Esophagus (tissue), 2 donors: ENCODE measurements at regions not wholly inside any gene's neighbourhood (a gene's known extent, or its start where the extent isn't known, plus 50 kb on each side); places are given as distances from the start of the nearest gene placed in this dataset.

Source experiments
- H3K27ac ChIP-seq, 2 donors: one replicate each; pipeline ENCODE4 v1.5.1; 2013; ENCODE audit warnings: low read depth in 2 of 2, mild to moderate bottlenecking in 2 of 2, inconsistent platforms in 1 of 2, low read length in 1 of 2, moderate library complexity in 1 of 2
- H3K27me3 ChIP-seq, 2 donors: one replicate each; pipeline ENCODE4 v1.6.1; 2013; ENCODE audit warnings: low read length in 2 of 2, control low read depth in 1 of 2, mild to moderate bottlenecking in 1 of 2; ENCODE audit not compliant: insufficient read depth in 2 of 2, control insufficient read depth in 1 of 2
- H3K36me3 ChIP-seq, 2 donors: one replicate each; pipeline ENCODE4 v1.6.1; 2013; ENCODE audit warnings: low read length in 1 of 2; ENCODE audit not compliant: control insufficient read depth in 2 of 2, insufficient read depth in 2 of 2
- H3K4me1 ChIP-seq, 2 donors: one replicate each; pipeline ENCODE4 v1.6.1; 2013; ENCODE audit warnings: low read length in 1 of 2; ENCODE audit not compliant: control insufficient read depth in 2 of 2, insufficient read depth in 2 of 2
- H3K4me3 ChIP-seq, 2 donors: one replicate each; pipeline ENCODE4 v1.5.1; 2013; ENCODE audit warnings: low read length in 2 of 2, mild to moderate bottlenecking in 2 of 2, low read depth in 1 of 2, moderate library complexity in 1 of 2
- H3K9me3 ChIP-seq, 2 donors: one replicate each; pipeline ENCODE4 v1.6.1; 2013; ENCODE audit warnings: mild to moderate bottlenecking in 2 of 2, low read depth in 1 of 2, low read length in 1 of 2, moderate library complexity in 1 of 2; ENCODE audit not compliant: control insufficient read depth in 2 of 2, insufficient read depth in 1 of 2
- WGBS, 2 donors: extraction: QIAGEN DNeasy Blood & Tissue Kit; methylation state at CpG; one replicate each; pipeline ENCODE4 v1.1.7; 2013; 5-methylcytosine and 5-hydroxymethylcytosine counted together
- donor health status: healthy with polysubstance abuse.
- donor health status: Bipolar disorder and iron deficiency.

DNA sequence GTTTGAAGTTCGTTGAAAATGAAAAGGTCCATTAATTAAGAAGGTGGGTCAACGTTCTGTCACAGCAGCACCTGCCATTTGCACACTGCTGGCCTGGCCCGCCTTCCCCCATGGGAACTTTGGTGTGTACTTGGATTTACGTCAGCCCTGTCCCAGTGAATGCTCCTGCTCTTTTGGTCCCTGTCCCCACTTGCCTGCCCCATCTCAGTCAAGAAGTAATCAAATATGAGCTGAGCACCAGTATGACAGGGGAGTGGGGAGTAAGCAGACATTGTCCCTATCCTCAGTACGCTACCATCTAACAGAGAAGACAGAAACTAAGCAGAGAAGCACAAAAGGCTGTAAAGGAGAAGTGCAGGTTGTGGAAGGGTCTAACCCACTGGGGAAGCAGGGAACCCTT is 65.1 kb downstream of the SLC4A3 start:
- Histone ChIP-seq H3K36me3 (no peaks in the 10 kb centered on the region), H3K27me3 (no peaks in the 10 kb centered on the region), H3K4me1 (no peaks in the 10 kb centered on the region), H3K9me3 (no peaks in the 10 kb centered on the region), H3K27ac (no peak overlapping the region), H3K4me3 (no peak overlapping the region)
- 76 to 81% methylated on average over 5 of the region's 5 CpGs for WGBS, 2 donors

DNA sequence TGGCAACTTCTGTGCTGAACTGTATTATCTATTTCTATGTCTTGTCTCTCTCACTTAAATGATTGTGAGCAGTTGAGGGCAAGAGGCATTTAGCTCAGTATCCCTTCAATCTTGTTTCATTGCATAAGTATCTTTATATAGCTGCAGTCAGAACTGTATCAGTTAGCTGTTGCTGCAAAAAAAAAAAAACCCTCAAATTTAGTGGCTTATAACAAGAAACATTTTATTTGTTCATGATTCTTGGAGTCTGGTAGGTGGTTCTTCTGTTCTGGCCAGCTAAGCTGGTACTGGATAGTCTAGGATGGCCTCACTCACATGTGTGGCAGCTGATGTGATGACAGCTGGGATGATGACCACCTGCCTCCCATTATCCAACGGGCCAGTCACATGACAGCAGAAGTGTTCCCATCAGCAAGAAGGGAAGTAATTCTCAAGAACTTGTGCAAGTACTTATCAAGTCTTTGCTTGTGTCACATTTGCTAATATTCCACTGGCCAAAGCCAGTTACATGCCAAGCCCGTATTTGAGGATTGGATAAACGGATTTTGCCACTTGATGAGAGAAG is 67.8 kb downstream of the SLC4A3 start:
- Histone ChIP-seq H3K27me3 (no peaks in the 10 kb centered on the region), H3K27ac (no peak overlapping the region), H3K9me3 (no peaks in the 10 kb centered on the region), H3K36me3 (no peaks in the 10 kb centered on the region), H3K4me3 (no peak overlapping the region), H3K4me1 (no peaks in the 10 kb centered on the region)
- 65 to 74% methylated on average over 3 of the region's 3 CpGs for WGBS, 2 donors

GRCh38 chr2:219697811-219698747 is 70.6 kb downstream of the SLC4A3 start:
- Histone ChIP-seq H3K4me1 (peaks cover 0 to 2% of the 10 kb centered on the region in 2 donors), H3K27ac (no peak overlapping the region), H3K27me3 (no peaks in the 10 kb centered on the region), H3K9me3 (no peaks in the 10 kb centered on the region), H3K4me3 (no peak overlapping the region), H3K36me3 (no peaks in the 10 kb centered on the region)
- 74 to 76% methylated on average over 12 of the region's 12 CpGs for WGBS, 2 donors

DNA sequence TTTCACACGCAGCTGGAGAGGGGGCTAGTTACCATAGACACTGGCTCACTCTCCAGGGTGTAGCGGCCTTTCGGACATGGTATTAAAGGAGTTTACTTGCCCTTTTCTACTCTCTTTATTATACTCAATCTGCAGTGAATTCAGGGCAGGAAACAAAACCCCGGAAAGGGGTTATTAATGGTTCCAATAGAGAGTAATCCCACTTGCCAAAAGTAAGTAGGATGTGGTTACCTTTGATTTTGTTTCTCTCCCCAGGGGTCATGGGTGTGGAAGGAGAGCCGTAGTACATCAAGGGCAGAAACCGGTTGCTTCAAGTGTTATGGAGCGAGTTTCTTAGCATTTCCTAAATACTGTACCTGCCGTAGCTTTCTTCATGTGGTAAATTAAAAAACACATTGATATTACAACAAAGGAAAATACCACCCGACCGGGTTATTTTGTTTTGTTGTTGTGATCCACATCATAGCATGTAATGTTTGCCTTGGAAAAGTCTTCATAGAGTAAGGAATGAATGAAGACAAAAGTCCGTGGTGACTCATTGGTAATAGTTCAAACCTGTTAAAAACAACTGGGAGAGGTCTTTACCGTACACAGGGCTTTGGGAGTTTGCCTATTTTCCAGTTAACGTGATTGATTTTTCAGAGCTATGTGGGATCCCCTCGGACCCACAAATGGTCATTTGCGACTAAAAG is 71.5 kb downstream of the SLC4A3 start:
- H3K36me3 ChIP-seq = no peaks in the 10 kb centered on the region
- H3K4me3 ChIP-seq = no peak overlapping the region
- no peaks in the 10 kb centered on the region for H3K9me3 ChIP-seq
- H3K27ac ChIP-seq = no peak overlapping the region
- WGBS, 2 donors = 40 to 49% methylated on average over 15 of the region's 15 CpGs
- peaks cover 0 to 6% of the 10 kb centered on the region in 2 donors for H3K4me1 ChIP-seq
- no peaks in the 10 kb centered on the region for H3K27me3 ChIP-seq

DNA sequence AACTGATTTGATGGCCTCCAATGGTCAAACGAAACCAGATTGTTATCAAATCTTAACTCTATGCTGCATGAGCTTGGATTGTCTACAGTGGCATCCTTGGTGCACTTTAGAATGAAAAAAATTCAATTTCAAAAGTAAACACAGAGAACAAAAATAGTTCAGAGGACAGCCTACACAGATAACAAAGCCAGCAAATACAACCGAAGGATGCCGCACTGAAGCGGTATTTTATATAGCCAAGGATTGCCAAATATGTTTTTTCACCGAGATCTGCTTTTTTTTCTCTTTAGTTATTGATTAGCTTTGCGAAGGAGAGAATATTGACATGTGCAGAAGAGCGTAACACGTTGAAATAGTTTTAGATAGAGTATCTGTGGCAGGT is 72.0 kb downstream of the SLC4A3 start:
- Histone ChIP-seq H3K9me3 (no peaks in the 10 kb centered on the region), H3K4me3 (no peak overlapping the region), H3K36me3 (no peaks in the 10 kb centered on the region), H3K4me1 (peaks cover 0 to 6% of the 10 kb centered on the region in 2 donors), H3K27ac (no peak overlapping the region), H3K27me3 (no peaks in the 10 kb centered on the region)
- 65 to 75% methylated on average over 8 of the region's 8 CpGs for WGBS, 2 donors

- Histone ChIP-seq H3K9me3 (no peaks in the 10 kb centered on the region), H3K4me1 (peaks cover 0 to 6% of the 10 kb centered on the region in 2 donors), H3K4me3 (no peak overlapping the region), H3K27me3 (no peaks in the 10 kb centered on the region), H3K27ac (peak overlapping the region; percentile 15 to 37), H3K36me3 (no peaks in the 10 kb centered on the region)
- 26 to 30% methylated on average over 8 of the region's 8 CpGs for WGBS, 2 donors
Observed at GRCh38 chr2:219701847-219702634, 74.6 kb downstream of the SLC4A3 start.

DNA sequence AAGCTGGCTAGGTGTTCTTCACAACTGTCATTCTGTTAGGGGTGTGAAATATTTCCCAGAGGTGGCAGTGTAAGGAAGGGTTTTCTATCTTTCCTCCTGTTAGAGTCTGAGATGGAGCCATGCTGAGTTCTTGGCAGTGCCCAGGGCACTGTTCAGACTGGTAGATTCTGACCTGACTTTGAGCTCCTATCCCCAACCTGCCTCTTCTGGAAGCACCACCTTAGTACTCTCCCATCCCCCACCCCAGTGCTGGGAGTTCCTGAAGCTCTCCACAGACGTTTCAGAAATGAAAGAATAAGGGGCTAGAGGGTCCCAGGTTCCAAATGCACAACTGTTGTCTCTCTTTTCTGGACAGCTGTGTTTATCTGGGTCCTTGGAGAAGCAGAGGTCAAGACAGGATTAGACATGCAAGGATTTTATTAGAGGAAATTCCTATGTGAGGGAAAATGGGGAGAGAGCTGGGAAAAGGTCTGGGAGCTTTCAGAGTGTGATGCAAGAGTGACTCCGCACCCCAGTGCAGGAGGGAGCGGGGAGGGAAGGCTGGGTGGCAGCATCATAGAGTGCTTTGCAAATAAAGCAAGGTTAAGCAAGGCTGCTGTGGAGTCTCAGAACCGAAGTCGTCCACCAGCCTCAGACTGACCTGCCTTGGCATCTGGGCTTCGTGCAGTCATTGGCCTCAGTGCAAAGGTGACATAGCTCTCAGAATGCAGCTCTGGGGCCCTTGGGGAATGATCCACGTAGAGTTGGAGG is 75.5 kb downstream of the SLC4A3 start:
- Histone ChIP-seq H3K4me1 (peaks cover 0 to 6% of the 10 kb centered on the region in 2 donors), H3K27ac (peak overlapping the region; percentile 26 to 37), H3K27me3 (no peaks in the 10 kb centered on the region), H3K4me3 (no peak overlapping the region), H3K36me3 (no peaks in the 10 kb centered on the region), H3K9me3 (no peaks in the 10 kb centered on the region)
- WGBS, 2 donors = 52 to 55% methylated on average over 7 of the region's 7 CpGs

GRCh38 chr2:219704878-219705277 is 77.4 kb downstream of the SLC4A3 start:
- no peak overlapping the region for H3K4me3 ChIP-seq
- H3K4me1 ChIP-seq = peaks cover 0 to 6% of the 10 kb centered on the region in 2 donors
- no peaks in the 10 kb centered on the region for H3K27me3 ChIP-seq
- no peak overlapping the region for H3K27ac ChIP-seq
- H3K9me3 ChIP-seq = no peaks in the 10 kb centered on the region
- 91 to 95% methylated on average over 2 of the region's 2 CpGs for WGBS, 2 donors
- no peaks in the 10 kb centered on the region for H3K36me3 ChIP-seq
